ENCODE measurements at regions not wholly inside any gene's neighbourhood (a gene's known extent, or its start where the extent isn't known, plus 50 kb on each side); places are given as distances from the start of the nearest gene placed in this dataset.

DNA sequence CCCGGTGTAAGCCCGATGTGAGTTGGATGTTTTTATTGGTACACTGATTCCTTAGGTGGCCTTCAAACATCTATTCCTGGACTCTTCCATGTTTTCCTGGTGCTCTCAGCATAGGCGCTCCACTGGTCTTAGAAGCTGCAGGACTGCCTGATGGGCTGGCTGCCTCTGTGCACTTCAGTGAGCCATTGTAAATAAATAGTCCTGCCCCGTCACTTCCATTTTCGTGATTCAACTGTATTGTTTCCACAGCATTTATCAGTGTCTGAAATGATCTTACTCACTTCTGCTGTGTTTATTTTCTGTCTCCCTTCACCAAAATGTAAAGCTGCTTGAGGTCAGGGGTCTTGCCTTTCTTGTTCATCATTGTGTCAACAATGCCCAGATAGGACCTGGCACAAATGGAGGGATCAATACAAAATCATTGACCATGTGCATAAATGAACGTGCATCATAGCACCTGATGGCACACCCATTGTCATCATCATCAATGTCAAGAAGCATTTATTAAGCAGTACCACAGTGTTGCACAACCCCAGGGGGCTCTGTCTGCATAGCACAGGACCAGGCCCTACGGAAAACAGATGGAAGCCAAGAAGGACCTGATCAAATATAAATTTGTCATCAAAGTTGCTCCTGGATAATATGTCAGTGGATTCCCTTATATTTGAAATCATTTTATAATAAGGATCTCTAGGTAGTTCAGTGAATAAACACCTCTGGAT lies 66.6 kb upstream of the CPHXL start:
- TF ChIP-seq, protein P1, sequence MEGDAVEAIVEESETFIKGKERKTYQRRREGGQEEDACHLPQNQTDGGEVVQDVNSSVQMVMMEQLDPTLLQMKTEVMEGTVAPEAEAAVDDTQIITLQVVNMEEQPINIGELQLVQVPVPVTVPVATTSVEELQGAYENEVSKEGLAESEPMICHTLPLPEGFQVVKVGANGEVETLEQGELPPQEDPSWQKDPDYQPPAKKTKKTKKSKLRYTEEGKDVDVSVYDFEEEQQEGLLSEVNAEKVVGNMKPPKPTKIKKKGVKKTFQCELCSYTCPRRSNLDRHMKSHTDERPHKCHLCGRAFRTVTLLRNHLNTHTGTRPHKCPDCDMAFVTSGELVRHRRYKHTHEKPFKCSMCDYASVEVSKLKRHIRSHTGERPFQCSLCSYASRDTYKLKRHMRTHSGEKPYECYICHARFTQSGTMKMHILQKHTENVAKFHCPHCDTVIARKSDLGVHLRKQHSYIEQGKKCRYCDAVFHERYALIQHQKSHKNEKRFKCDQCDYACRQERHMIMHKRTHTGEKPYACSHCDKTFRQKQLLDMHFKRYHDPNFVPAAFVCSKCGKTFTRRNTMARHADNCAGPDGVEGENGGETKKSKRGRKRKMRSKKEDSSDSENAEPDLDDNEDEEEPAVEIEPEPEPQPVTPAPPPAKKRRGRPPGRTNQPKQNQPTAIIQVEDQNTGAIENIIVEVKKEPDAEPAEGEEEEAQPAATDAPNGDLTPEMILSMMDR (conservative IDR thresholded peaks at IDR 0.05), result no peak
- no peak for TF ChIP-seq EZH2 (IDR thresholded peaks at IDR 0.05; ENCODE audit: low read depth)
